Tibial nerve (tissue), 4 donors: ENCODE measurements at regions not wholly inside any gene's neighbourhood (a gene's known extent, or its start where the extent isn't known, plus 50 kb on each side); places are given as distances from the start of the nearest gene placed in this dataset.

Source experiments
- DNase-seq, 2 donors: peaks; one replicate each; pipeline ENCODE4 v3.0.0-alpha.2; 2019; ENCODE audit warnings: low spot score in 2 of 2
- H3K27ac ChIP-seq, 4 donors: fragments of 200-600 bp; sonication (generic) in 3 of 4; one replicate each; pipeline ENCODE4 v1.5.1; 2017 to 2019; ENCODE audit warnings: mild to moderate bottlenecking in 1 of 4
- H3K27me3 ChIP-seq, 2 donors: fragments of 200-600 bp; sonication (generic) in 1 of 2; one replicate each; pipeline versions ENCODE4 v1.5.1 to v1.6.0; 2017 to 2019
- H3K36me3 ChIP-seq, 3 donors: fragments of 200-600 bp; sonication (generic); one replicate each; pipeline ENCODE4 v1.5.1; 2018 to 2019
- H3K4me1 ChIP-seq, 4 donors: fragments of 200-600 bp; sonication (generic) in 3 of 4; one replicate each; pipeline ENCODE4 v1.5.1; 2017 to 2019
- H3K4me3 ChIP-seq, 4 donors: fragments of 200-600 bp; sonication (generic) in 3 of 4; one replicate each; pipeline ENCODE4 v1.5.1; 2017 to 2019; ENCODE audit warnings: mild to moderate bottlenecking in 1 of 4, moderate library complexity in 1 of 4
- H3K9me3 ChIP-seq, 4 donors: fragments of 200-600 bp; sonication (generic) in 3 of 4; one replicate each; pipeline ENCODE4 v1.5.1; 2017 to 2019
- EP300 ChIP-seq, 2 donors: sonication (generic); formaldehyde crosslinking; IDR thresholded peaks; one replicate each; pipeline ENCODE4 v1.6.1; 2017; ENCODE audit warnings: antibody characterized with exemption in 2 of 2, mild to moderate bottlenecking in 1 of 2
- POLR2A ChIP-seq, 2 donors: fragments of 450-650 bp; IDR thresholded peaks; one replicate each; pipeline ENCODE4 v1.6.1; 2017; ENCODE audit warnings: antibody characterized with exemption in 2 of 2, mild to moderate bottlenecking in 2 of 2, moderate library complexity in 2 of 2
- WGBS, 2 donors: methylation state at CpG; one replicate each; pipeline ENCODE4 v1.1.5; 2018; 5-methylcytosine and 5-hydroxymethylcytosine counted together
- TF ChIP-seq, protein P1 (sequence below), 5 experiments: fragments of 200-600 bp in 3 of 5; fragments of 450-650 bp in 2 of 5; sonication (generic) in 3 of 5; IDR thresholded peaks; one replicate each; pipeline ENCODE4 v1.5.1; 2016 to 2019; ENCODE audit warnings: antibody characterized with exemption in 5 of 5, mild to moderate bottlenecking in 3 of 5, moderate library complexity in 2 of 5

DNA sequence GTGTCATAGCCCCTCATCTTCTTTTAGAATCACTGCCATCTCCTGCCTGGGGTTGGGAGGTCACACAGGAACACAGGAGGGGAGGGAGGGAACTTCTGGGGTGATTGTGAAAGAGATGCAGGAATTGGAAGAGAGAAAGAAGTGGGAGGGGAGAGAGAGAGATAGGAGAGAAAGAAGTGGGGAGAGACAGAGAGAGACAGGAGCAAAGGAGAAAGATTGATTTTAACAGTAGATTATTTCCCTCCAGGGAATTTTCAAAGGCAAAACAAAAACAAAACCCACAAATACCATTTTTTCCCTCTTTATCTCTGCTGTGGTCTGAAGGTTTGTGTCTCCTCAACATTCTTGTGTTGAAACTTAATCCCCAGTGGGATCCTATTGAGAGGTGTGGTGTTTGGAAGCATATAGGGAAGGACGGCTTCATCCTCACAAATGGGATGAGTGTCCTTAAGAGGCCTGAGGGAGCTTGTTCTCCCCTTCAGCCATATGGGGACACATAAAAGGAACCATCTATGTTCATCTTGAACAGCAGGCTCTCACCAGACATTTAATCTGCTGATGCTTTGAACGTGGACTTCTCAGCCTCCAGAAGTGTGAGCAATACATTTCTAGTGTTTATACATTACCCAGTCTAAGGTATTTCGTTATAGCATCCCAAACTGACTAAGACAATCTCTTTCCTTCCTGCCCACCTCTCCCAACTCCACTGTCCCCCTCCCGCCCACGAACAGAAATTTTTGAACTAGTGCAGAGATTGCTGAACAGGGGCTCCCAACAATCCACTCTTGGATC lies 134.9 kb upstream of the MAX start:
- H3K36me3 ChIP-seq, result no peaks in the 10 kb centered on the region
- WGBS, 2 donors, result 79 to 84% methylated on average over 5 of the region's 5 CpGs
- H3K27ac ChIP-seq, result peak overlapping the region in 2 of 4 donors; percentile 65 to 76
- no peaks in the 10 kb centered on the region for H3K27me3 ChIP-seq
- no peak overlapping the region for H3K4me3 ChIP-seq
- peak in 1 of 2 donors; percentile 34 for DNase-seq
- no peak for TF ChIP-seq POLR2A (IDR thresholded peaks at IDR 0.05)
- no peak for TF ChIP-seq EP300 (IDR thresholded peaks at IDR 0.05)
- TF ChIP-seq, protein P1, sequence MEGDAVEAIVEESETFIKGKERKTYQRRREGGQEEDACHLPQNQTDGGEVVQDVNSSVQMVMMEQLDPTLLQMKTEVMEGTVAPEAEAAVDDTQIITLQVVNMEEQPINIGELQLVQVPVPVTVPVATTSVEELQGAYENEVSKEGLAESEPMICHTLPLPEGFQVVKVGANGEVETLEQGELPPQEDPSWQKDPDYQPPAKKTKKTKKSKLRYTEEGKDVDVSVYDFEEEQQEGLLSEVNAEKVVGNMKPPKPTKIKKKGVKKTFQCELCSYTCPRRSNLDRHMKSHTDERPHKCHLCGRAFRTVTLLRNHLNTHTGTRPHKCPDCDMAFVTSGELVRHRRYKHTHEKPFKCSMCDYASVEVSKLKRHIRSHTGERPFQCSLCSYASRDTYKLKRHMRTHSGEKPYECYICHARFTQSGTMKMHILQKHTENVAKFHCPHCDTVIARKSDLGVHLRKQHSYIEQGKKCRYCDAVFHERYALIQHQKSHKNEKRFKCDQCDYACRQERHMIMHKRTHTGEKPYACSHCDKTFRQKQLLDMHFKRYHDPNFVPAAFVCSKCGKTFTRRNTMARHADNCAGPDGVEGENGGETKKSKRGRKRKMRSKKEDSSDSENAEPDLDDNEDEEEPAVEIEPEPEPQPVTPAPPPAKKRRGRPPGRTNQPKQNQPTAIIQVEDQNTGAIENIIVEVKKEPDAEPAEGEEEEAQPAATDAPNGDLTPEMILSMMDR (IDR thresholded peaks at IDR 0.05), result no peak
- peaks cover 0 to 39% (median 18%) of the 10 kb centered on the region in 4 donors for H3K4me1 ChIP-seq
- no peaks in the 10 kb centered on the region for H3K9me3 ChIP-seq

DNA sequence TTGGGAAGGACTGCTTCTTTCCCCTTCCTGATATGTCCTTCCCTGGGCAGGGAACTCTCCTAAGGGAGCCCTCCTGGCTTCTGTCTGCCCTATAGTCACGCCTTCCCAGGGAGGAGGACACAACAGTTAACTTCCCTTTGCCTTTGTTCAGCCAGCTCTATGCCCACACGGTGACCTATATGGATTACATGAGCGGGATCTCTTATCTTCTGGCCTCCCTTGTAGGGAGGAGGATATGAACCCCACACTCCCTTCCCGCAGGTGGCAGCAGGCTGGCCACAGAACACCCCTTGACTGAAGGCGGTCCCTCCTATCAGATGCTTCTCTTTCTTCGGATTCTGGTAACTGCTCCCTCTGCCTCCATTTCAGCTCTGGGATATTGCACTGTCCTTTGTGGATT lies 135.6 kb upstream of the MAX start:
- TF ChIP-seq, protein P1 (IDR thresholded peaks at IDR 0.05), result no peak
- Histone ChIP-seq H3K4me3 (no peak overlapping the region), H3K36me3 (no peaks in the 10 kb centered on the region), H3K27me3 (no peaks in the 10 kb centered on the region), H3K9me3 (no peaks in the 10 kb centered on the region), H3K27ac (peak overlapping the region in 2 of 4 donors; percentile 65 to 76), H3K4me1 (peaks cover 0 to 39% (median 18%) of the 10 kb centered on the region in 4 donors)
- WGBS, 2 donors, result 81 to 87% methylated on average over 6 of the region's 6 CpGs
- no peak for DNase-seq

DNA sequence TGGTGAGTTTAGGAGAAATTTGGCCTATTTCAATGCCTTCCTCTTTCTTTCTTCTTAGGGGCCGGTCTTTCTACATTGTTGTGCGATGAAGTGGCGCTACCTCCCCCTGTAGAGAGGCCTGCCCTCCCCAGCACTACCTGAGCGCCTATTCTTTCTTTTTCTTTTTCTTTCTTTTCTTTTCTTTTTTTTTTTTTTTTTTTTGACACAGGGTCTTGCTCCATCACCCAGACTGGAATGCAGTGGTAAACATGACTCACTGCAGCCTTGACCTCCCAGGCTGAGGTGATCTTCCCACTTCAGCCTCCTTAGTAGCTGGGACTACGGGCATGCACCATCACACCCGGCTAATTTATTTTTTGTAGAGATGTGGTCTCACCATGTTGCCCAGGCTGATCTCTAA lies 136.1 kb upstream of the MAX start:
- Histone ChIP-seq H3K4me3 (no peak overlapping the region), H3K27ac (peak overlapping the region in 3 of 4 donors; percentile 53 to 76 (median 65)), H3K9me3 (no peaks in the 10 kb centered on the region), H3K4me1 (peaks cover 0 to 39% (median 18%) of the 10 kb centered on the region in 4 donors), H3K27me3 (no peaks in the 10 kb centered on the region), H3K36me3 (no peaks in the 10 kb centered on the region)
- WGBS, 2 donors, result 73 to 77% methylated on average over 6 of the region's 6 CpGs
- TF ChIP-seq EP300 (IDR thresholded peaks at IDR 0.05) (no peak), POLR2A (IDR thresholded peaks at IDR 0.05) (no peak)
- TF ChIP-seq, protein P1 (IDR thresholded peaks at IDR 0.05), result no peak
- no peak for DNase-seq

DNA sequence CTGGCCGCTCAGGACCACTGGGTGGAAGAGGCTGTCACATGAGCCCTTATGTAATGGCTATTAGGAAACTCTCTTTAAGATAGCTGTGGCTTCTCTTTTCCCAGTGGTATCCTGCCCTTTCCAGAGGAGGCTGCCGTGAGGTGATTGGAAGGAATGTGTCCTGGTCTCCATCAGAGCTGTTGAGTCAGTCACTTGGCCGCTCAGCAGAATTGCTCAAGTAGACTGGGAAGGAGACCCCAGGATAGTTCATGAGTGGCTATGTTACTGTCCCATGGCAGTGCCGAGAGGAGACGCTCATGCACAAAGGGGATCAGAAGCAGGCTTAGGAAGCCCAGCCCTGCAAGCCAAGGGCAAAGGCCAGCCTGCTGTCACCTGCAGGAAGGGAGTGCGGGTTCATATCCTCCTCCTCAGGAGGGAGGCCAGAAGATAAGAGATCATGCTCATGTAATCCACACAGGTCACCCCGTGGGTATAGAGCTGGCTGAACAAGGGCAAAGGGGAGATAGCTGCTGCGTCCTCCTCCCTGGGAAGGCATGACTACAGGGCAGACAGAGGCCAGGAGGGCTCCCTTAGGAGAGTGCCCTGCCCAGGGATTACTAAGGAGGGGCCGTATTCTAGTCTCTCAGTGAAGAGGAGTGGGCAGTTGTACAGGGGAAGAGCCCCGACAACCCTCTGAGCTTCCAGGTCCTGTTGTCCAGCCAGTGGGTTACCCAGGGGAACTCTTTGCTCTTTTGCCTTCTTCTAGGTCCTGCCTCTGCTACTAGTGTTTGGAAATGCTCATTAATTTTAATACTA lies 137.0 kb upstream of the MAX start:
- H3K4me1 ChIP-seq, result peaks cover 0 to 39% (median 18%) of the 10 kb centered on the region in 4 donors
- H3K27ac ChIP-seq, result peak overlapping the region in 3 of 4 donors; percentile 53 to 76 (median 65)
- 65 to 73% methylated on average over 9 to 10 of the region's 10 CpGs for WGBS, 2 donors
- H3K27me3 ChIP-seq, result no peaks in the 10 kb centered on the region
- no peaks in the 10 kb centered on the region for H3K36me3 ChIP-seq
- H3K9me3 ChIP-seq, result no peaks in the 10 kb centered on the region
- TF ChIP-seq POLR2A (IDR thresholded peaks at IDR 0.05) (no peak), EP300 (IDR thresholded peaks at IDR 0.05) (no peak)
- TF ChIP-seq, protein P1 (IDR thresholded peaks at IDR 0.05), result no peak
- H3K4me3 ChIP-seq, result no peak overlapping the region
- no peak for DNase-seq

DNA sequence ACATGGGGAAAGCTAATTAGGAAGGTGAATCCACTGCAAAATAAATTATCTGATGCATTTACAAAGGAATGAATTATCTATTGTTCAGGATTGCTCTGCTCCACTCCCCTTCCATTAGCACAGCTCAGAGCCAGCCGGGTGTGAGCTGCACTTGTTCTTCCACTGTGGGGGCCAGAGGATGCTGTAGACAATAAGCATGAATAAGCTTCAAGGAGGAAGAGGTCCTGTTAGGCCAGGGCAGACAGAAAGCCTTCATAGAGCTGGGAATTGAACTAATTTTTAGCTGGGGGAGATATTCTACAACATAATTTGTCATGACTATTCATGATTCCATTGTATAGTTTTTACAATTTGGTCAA lies 137.6 kb upstream of the MAX start:
- peak overlapping the region in 3 of 4 donors; percentile 53 to 65 (median 55) for H3K27ac ChIP-seq
- 44 to 47% methylated on average over 1 of the region's 1 CpG for WGBS, 2 donors
- H3K27me3 ChIP-seq, result no peaks in the 10 kb centered on the region
- peaks cover 0 to 39% (median 18%) of the 10 kb centered on the region in 4 donors for H3K4me1 ChIP-seq
- TF ChIP-seq EP300 (IDR thresholded peaks at IDR 0.05) (no peak), POLR2A (IDR thresholded peaks at IDR 0.05) (no peak)
- TF ChIP-seq, protein P1 (IDR thresholded peaks at IDR 0.05), result no peak
- H3K9me3 ChIP-seq, result no peaks in the 10 kb centered on the region
- no peak for DNase-seq
- H3K36me3 ChIP-seq, result no peaks in the 10 kb centered on the region
- no peak overlapping the region for H3K4me3 ChIP-seq
